GM20000 (cell line): ENCODE measurements at regions not wholly inside any gene's neighbourhood (a gene's known extent, or its start where the extent isn't known, plus 50 kb on each side); places are given as distances from the start of the nearest gene placed in this dataset.

Experiments
- DNase-seq: peaks from one replicate; pipeline ENCODE4 v3.0.0; 2012; ENCODE audit warnings: low spot score
- TF ChIP-seq, protein P1 (sequence below): IDR thresholded peaks from 2 replicates; pipeline ENCODE4 v1.5.1; 2012; ENCODE audit warnings: mild to moderate bottlenecking, control low read depth; ENCODE audit errors: extremely low read depth, missing control alignments

DNA sequence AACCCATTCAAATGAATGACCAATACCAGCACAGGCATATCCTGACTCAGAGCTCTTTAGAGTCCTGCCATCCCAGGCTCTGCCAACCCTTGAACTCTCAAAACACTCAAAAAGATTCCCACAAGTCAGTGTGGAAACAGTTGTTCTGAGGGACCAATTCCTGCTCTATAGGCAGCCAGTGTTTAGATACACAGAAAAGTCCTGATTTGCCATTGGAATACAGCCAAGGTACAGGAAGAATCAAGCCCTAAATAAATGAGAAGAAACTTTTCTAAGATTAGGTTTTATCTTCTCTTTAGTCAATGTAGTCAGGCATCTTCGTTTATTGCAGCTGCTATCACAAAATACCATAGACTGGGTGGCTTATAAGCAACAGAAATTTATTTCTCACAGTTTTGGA, 626.8 kb upstream of the ARID1B start:
- no peak for DNase-seq
- TF ChIP-seq, protein P1, sequence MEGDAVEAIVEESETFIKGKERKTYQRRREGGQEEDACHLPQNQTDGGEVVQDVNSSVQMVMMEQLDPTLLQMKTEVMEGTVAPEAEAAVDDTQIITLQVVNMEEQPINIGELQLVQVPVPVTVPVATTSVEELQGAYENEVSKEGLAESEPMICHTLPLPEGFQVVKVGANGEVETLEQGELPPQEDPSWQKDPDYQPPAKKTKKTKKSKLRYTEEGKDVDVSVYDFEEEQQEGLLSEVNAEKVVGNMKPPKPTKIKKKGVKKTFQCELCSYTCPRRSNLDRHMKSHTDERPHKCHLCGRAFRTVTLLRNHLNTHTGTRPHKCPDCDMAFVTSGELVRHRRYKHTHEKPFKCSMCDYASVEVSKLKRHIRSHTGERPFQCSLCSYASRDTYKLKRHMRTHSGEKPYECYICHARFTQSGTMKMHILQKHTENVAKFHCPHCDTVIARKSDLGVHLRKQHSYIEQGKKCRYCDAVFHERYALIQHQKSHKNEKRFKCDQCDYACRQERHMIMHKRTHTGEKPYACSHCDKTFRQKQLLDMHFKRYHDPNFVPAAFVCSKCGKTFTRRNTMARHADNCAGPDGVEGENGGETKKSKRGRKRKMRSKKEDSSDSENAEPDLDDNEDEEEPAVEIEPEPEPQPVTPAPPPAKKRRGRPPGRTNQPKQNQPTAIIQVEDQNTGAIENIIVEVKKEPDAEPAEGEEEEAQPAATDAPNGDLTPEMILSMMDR = no peak

DNA sequence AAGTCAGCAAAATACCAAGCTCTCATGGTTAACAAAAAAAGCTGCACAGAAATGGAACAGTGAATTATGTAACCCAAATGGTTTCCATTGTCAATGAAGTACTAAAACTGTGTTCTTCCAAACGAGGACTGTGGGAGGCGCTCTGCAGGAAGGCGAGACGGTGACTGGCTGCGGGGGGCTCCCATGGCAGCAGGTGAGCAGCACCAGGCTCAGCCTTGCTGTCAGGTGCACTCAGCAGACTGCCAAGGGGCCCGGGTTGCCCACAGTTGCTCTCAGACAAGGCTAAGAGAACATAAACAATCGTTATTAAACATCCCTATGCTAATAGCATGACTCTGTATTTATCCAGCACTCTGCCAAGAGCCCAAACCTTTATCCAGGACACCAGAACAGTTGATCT, 630.3 kb upstream of the ARID1B start:
- TF ChIP-seq, protein P1 = no peak
- DNase-seq = no peak

DNA sequence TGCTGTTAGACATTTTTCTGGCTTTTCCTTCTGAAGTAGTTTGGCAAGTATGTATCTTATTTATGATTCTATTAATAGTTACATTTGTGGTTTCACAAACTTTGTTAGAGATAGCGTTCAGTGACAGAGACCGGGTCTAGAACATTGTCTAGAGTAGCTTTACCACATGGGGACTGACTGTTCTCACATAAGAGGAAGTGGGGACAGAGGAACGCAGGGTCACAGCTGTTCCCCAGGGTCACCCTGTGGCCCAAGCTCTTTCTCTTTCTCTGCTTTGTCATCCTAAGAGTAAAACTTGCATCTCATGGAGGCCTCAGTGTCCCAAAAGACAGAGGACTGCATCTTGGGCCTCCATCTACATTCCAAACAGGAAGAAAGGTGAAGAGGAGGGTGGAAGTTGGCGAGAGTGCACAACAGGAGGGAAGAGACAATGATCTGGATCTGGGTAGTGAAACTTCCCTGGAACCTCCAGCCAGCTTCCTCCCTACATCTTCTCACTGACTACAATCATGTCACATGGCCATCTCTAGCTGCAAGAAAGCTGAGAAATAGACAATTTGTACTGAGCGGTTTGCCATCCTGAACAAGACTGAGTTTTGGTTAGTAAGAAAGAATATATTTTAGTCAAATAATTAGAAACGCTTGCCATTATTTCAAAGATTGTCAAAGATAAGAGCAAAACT, 645.8 kb upstream of the ARID1B start:
- TF ChIP-seq, protein P1 = no peak

DNA sequence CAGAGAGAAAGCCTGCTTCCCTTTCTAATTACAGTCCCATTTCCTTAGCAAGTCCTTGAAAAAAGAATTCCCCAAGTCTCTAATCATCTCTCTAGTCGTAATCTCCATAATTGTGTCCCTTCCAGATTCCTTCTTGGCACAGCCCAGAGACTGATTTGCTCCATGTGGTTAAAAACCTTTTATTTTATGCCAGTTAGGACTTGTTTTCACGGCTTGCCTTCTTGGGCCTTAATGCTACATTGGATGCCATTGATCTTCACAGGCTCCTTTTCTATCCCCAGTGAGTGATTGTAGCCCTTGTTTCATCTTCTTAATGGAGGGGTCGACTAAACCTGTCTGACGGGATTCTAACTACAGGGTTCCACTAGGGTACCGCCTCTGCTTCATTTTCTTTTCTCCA, 650.6 kb upstream of the ARID1B start:
- no peak for DNase-seq
- TF ChIP-seq, protein P1 = no peak

More for the DNA sequence above, 645.8 kb upstream of the ARID1B start:
- DNase-seq = peak; percentile 28

DNA sequence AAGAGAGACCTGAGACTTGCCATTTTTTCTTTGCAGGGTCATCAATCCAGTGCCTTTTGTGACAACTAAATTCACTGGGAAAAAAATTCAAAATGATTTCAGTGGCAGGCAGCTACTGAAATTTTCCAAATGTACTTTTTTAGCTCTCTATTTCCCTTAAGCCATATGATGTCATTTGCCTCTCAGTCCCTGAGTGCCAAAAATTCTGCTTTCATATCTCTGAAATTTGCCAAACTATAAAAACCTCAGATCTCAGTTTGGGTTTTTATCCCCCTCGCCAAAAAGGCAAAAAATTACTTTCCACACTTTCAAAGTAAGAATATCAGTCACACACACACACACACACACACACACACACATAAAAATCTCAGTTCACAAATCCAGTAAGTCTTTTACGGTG, 651.3 kb upstream of the ARID1B start:
- TF ChIP-seq, protein P1 = no peak
- no peak for DNase-seq

DNA sequence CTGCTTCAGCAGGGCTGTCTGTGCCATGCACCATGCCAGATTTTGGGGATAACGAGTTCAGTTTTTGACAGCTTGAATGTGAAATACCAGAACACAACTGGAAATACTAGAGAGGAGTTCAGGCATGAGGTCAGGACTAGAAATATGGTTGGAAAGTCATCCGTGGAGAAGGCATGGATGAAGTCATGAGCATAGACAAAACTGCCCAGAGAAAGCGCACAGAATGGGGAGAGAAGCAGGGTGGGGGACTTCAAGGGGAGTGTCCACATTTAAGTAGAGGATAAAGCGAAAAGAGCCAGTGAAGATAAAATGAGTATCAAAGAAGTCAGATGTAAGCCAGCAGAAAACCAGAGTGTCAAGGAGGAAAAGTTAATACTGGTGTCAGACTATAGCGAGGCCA, 653.4 kb upstream of the ARID1B start:
- TF ChIP-seq, protein P1 = no peak
- DNase-seq = no peak

DNA sequence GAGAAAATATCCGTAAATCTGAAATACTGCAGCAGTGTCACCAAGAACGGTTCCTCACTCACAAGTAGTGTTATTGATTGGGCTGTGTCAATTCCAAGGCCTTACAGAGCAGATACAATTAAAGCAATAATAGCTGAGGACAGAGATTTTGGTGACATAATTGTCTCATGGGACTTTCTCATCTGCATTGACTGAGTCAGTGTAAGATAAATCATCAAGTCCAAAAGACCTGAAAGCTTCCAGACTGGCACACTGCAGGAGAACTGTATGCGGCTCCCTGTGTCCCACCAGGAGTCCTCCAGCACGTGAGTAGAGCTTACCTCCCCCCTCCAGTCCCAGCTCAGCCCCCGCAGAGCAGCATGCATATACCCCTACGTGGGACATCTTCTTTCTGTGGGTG, 655.2 kb upstream of the ARID1B start:
- no peak for DNase-seq
- TF ChIP-seq, protein P1 = no peak
